Glutamatergic neuron (in vitro differentiated cells): ENCODE measurements at regions not wholly inside any gene's neighbourhood (a gene's known extent, or its start where the extent isn't known, plus 50 kb on each side); places are given as distances from the start of the nearest gene placed in this dataset.

Source experiments
- DNase-seq: peaks from one replicate; pipeline ENCODE4 v3.0.0; 2022
- H3K27ac Mint-ChIP-seq: one replicate; pipeline ENCODE4 v1.8.0; 2020; ENCODE audit warnings: mild to moderate bottlenecking, mixed read lengths, inconsistent platforms; ENCODE audit not compliant: unreplicated experiment
- H3K27me3 Mint-ChIP-seq: one replicate; pipeline ENCODE4 v1.8.0; 2020; ENCODE audit warnings: mild to moderate bottlenecking, moderate library complexity, mixed read lengths, inconsistent platforms; ENCODE audit not compliant: unreplicated experiment
- H3K36me3 Mint-ChIP-seq: one replicate; pipeline ENCODE4 v1.8.0; 2020; ENCODE audit warnings: mild to moderate bottlenecking, mixed read lengths, inconsistent platforms; ENCODE audit not compliant: unreplicated experiment
- H3K4me1 Mint-ChIP-seq: one replicate; pipeline ENCODE4 v1.8.0; 2020; ENCODE audit warnings: mild to moderate bottlenecking, low read depth, mixed read lengths, inconsistent platforms; ENCODE audit not compliant: unreplicated experiment
- H3K4me3 Mint-ChIP-seq: one replicate; pipeline ENCODE4 v1.8.0; 2020; ENCODE audit warnings: mild to moderate bottlenecking, mixed read lengths, inconsistent platforms; ENCODE audit not compliant: unreplicated experiment
- H3K9me3 Mint-ChIP-seq: one replicate; pipeline ENCODE4 v1.8.0; 2020; ENCODE audit warnings: mild to moderate bottlenecking, moderate library complexity, mixed read lengths, inconsistent platforms; ENCODE audit not compliant: unreplicated experiment
- CTCF ChIP-seq: fragments of 200-600 bp; sonication (generic); IDR thresholded peaks from one replicate; pipeline ENCODE4 v1.5.0; 2021; ENCODE audit not compliant: partially characterized antibody, unreplicated experiment

DNA sequence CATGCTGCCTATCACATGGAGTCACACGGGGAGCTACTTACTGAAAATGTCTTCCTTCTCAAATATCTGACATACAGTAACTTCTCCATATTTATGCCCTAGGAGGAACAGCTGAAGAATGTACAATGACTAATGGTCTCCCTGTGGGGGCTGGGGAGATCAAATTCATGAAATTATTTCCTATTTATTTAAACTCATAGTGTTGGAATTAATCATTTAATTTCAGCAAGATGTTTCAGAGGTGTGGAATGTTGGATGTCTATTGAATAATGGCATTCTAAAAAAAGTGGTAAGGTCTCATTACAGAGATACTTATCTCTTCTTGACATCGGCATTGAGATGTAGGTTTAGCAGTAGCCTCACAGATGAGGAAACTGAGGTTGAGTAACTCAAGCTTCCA is 214.3 kb upstream of the CDH11 start:
- Mint-ChIP-seq H3K27ac (no peak overlapping the region), H3K9me3 (no peaks in the 10 kb centered on the region), H3K4me1 (no peaks in the 10 kb centered on the region), H3K27me3 (no peaks in the 10 kb centered on the region), H3K4me3 (no peak overlapping the region), H3K36me3 (no peaks in the 10 kb centered on the region)
- DNase-seq, result no peak
- TF ChIP-seq CTCF, result no peak

DNA sequence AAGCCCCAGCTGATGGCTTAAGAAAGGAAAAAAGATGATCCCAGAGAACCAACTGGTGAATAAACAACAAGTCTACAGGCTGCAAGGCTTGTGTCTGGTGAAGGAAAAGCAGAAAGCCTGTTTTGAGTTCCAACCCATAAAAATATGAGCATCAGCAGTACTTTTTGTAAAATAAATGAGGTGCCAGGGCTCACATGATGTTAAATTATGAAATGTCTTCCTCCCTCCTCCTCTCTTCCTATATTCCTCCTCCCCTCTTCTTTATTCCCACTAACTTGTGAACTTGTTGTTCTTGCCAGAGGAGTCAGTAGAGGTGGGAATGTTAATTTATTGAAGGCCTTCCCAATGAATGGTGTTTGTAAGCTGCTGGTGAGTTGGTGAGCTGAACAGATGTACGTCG is 212.2 kb upstream of the CDH11 start:
- Mint-ChIP-seq H3K27ac (no peak overlapping the region), H3K9me3 (no peaks in the 10 kb centered on the region), H3K36me3 (no peaks in the 10 kb centered on the region), H3K4me3 (no peak overlapping the region), H3K4me1 (no peaks in the 10 kb centered on the region), H3K27me3 (no peaks in the 10 kb centered on the region)
- no peak for DNase-seq
- TF ChIP-seq CTCF, result no peak

DNA sequence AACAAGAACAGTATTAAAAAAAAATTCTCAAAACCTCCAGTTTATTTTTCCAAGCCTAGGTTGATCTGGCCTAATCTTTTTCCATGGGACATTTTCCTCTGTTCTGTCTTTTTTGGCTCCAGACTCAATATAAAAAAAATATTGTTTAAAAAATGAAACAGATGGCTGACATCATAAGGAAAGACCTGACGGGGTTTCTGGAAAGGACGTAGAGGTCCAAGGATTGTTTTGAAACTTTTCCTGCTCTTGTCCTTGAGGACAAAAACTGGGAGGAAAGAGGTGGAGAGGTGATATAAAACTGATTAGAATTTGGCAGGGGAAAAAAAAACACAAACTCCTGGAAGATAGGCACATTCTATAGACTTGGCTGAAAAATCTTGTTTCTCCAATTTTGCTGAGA is 211.4 kb upstream of the CDH11 start:
- Mint-ChIP-seq H3K27ac (no peak overlapping the region), H3K36me3 (no peaks in the 10 kb centered on the region), H3K4me3 (no peak overlapping the region), H3K27me3 (no peaks in the 10 kb centered on the region), H3K4me1 (no peaks in the 10 kb centered on the region), H3K9me3 (no peaks in the 10 kb centered on the region)
- no peak for DNase-seq
- TF ChIP-seq CTCF, result no peak

DNA sequence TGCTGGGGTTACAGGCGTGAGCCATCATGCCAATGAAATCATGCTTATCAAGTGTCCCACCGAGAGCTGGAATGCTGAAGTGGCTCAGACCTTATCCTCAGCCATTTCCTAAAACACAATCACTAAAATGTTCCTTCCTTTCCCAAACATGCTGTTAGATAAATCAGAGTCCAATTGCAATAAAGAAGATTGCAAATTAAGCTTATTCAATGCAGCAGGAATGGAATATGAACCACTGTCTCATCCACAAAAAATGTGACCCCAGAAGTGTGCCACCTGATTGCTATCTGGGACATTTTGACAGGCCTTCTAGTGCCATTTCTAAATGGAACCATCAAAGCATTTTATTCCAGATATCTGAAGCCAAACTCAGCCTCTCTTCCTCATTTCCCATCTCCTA is 205.5 kb upstream of the CDH11 start:
- H3K4me3 Mint-ChIP-seq, result no peak overlapping the region
- no peaks in the 10 kb centered on the region for H3K9me3 Mint-ChIP-seq
- TF ChIP-seq CTCF, result no peak
- DNase-seq, result no peak
- no peak overlapping the region for H3K27ac Mint-ChIP-seq
- H3K4me1 Mint-ChIP-seq, result no peaks in the 10 kb centered on the region
- no peaks in the 10 kb centered on the region for H3K36me3 Mint-ChIP-seq
- H3K27me3 Mint-ChIP-seq, result no peaks in the 10 kb centered on the region

GRCh38 chr16:65323655-65324237 is 201.9 kb upstream of the CDH11 start:
- TF ChIP-seq CTCF, result no peak
- H3K36me3 Mint-ChIP-seq, result no peaks in the 10 kb centered on the region

More at GRCh38 chr16:65323655-65324237, 201.9 kb upstream of the CDH11 start:
- peaks cover 5% of the 10 kb centered on the region for H3K4me1 Mint-ChIP-seq
- H3K27ac Mint-ChIP-seq, result no peak overlapping the region
- peaks cover 1% of the 10 kb centered on the region for H3K27me3 Mint-ChIP-seq
- H3K4me3 Mint-ChIP-seq, result no peak overlapping the region
- no peak for DNase-seq
- no peaks in the 10 kb centered on the region for H3K9me3 Mint-ChIP-seq
